Left colon (tissue), 2 donors: ENCODE measurements at regions not wholly inside any gene's neighbourhood (a gene's known extent, or its start where the extent isn't known, plus 50 kb on each side); places are given as distances from the start of the nearest gene placed in this dataset.
A peak's percentile ranks its signal among the peaks of the same experiment; 100 is the strongest.

Source experiments
- ATAC-seq: fragments of 200-7000 bp; cut with Tn5 transposase; one replicate; pipeline ENCODE4 v1.9.1; 2020; ENCODE audit warnings: mild to moderate bottlenecking, moderate library complexity
- DNase-seq, 2 donors: peaks; one replicate each; pipeline ENCODE4 v3.0.0-alpha.2; 2020
- intact Hi-C, 2 donors: fragments of 100-400 bp; cut with DNase I in 1 of 2; cut with micrococcal nuclease in 1 of 2; formaldehyde crosslinking; loops; one replicate each; pipeline versions ENCODE4 v1.11.2 to v1.14.0; 2022; cut with DNase I, micrococcal nuclease
- donor health status: DM: no; HTN: no; CAD: no.
- donor health status: DM: yes; HTN: yes; CAD: no.

DNA sequence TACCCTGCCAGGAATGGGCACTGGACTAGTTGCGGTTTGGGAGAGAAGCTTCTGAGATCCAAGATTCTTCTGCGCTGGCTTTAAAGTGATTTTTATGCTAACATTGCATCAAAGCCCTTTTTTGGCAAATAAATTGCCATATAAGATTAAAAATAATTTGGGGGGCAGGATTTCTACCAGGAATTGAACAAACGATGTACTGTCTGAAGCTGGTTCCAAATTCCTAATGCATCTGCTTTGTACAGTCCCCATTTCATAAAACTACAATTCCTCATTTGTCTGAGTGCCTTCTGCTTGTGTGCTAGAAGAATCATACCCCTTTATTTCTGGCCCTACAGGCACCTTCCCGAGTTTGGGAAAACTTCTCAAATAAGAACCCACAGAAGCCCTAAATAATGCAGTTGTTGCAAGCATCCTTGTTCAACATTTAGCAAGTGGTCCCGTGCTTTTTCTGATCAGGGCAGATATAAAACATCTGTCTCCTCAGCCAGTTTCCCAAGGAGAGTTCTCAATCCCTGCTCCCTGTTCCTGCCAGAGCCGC lies 349.7 kb downstream of the PTEN start:
- DNase-seq (no peak), ATAC-seq (no peak)
- intact Hi-C loops: no loop called here

GRCh38 chr10:88216976-88217375 lies 353.6 kb downstream of the PTEN start:
- DNase-seq (peak; percentile 33 to 53), ATAC-seq (peak; percentile 95)
- intact Hi-C loops: no loop called here

DNA sequence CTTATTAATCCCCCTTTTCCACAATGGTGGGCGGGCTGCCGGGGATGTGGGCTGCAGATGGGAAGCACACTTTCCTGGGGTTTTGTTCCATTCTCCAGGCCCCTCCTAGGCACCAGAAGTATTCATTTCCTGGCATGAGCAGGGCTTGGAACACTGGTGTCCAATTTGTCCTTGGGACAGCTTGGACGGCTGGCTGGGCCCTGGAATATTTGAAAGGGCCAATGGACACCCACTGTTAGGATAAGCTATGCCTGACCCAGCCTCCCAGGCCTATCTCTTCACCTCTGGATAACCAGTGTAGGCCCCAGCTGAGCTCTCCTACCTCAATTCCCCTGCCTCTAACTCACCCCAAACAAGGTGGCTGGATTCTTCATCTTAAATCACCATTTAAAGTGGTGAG lies 354.9 kb downstream of the PTEN start:
- intact Hi-C loops: no loop called here
- ATAC-seq: no peak
- no peak for DNase-seq

DNA sequence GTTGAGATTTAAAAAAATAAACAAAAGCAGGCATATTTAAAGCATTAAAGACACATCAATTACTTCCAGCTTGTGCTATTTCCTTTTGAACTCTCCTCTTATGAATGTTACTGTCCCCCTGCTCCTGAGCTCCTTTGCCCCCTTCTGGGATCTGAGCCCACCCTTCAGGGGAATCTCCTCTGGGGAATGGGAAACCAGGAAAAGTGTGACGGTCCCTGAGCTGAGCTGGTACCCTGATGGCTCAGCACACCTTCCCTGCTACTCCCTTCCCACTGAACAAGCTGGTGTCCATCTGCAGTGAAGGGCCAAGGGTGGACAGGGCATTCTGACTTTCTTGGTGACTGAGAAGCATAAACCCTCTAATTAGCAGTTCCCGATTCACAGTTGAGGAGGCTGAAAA lies 356.3 kb downstream of the PTEN start:
- intact Hi-C loops: no loop called here
- no peak for ATAC-seq
- DNase-seq: no peak

DNA sequence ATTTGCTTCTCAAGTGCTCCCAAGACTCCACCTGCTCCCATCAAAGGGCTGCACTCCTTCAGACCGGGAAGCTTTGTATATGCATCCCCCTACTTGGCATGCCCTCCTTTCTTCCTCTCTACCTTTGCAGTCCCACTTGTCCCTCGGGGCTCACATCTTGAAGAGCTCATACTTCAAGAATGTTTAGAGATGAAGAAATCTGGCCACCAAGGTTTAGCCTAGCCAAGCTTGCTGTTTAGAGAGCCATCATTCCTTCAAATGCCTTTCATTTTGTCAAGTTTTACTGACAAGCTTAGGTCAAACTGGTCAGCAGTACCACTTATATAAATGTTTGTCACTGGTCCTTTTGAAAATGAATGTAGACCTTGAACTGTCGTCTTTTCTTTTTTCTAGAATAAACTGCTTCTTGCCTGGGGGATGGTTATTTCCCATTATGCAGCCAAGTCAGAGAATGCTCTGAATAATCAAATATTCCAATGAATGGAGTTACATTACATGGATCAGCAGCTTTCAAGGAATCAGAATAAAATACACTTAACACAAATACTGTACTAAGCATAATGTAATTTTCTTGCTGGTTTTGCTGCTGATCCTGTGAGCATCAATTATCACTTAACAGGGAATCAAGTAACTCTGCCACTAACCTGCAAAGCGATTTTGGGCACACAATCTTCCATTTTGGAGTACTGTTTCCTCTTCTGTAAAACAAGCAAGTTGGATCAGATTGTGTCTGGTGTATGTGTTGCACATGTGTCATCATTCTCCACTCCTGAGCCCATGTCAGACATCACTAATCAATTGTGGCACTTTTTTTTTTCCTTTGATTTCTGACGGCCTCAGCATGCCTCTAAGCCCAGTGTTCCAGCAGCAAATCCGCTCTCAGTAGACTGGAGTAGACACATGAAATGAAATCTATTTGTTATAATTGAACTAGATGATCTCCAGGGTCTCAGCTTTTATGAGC lies 357.9 kb downstream of the PTEN start:
- DNase-seq: no peak
- no peak for ATAC-seq
- intact Hi-C loops: no loop called here

DNA sequence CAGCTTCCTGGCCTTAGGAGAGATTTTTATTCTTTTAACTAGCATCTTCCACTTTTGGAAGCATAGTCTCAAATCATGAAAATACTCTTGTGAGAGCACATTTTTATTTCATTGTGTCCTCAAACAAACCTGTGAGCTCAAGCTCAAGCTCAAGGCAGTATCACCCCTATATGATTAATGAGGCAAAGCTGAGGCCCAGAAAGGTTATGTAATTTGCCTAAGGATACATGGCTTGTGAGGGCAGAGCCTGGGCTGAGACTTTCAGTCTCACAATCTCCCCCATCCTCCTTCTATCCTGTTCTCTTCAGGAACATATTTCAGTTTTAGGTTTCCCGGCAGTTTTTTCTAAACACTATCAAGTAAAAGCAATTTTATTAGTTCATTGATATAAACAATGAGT lies 359.5 kb downstream of the PTEN start:
- ATAC-seq (no peak), DNase-seq (no peak)
- intact Hi-C loops: no loop called here
